Loucy (cell line): ENCODE measurements at regions not wholly inside any gene's neighbourhood (a gene's known extent, or its start where the extent isn't known, plus 50 kb on each side); places are given as distances from the start of the nearest gene placed in this dataset.

Experiments used
- CTCF ChIP-seq: fragments of 200-600 bp; sonication (generic); conservative IDR thresholded peaks from 2 replicates; pipeline ENCODE4 v1.5.1; 2014; ENCODE audit warnings: mild to moderate bottlenecking, antibody characterized with exemption, low read length
- EZH2phosphoT487 ChIP-seq: fragments of 200-600 bp; IDR thresholded peaks from 2 replicates; pipeline ENCODE4 v1.6.1; 2018; ENCODE audit warnings: antibody characterized with exemption, mild to moderate bottlenecking, moderate library complexity, borderline replicate concordance

- TF ChIP-seq CTCF (no peak), EZH2phosphoT487 (no peak)
Measured at GRCh38 chr2:66828876-66829275, 394.0 kb downstream of the MEIS1 start.
